ENCODE measurements at regions not wholly inside any gene's neighbourhood (a gene's known extent, or its start where the extent isn't known, plus 50 kb on each side); places are given as distances from the start of the nearest gene placed in this dataset.
"Not testable (repeated sequence)": the region's sequence is repeated elsewhere in the genome, so short reads cannot be mapped to it uniquely, and the experiment has no call there.

DNA sequence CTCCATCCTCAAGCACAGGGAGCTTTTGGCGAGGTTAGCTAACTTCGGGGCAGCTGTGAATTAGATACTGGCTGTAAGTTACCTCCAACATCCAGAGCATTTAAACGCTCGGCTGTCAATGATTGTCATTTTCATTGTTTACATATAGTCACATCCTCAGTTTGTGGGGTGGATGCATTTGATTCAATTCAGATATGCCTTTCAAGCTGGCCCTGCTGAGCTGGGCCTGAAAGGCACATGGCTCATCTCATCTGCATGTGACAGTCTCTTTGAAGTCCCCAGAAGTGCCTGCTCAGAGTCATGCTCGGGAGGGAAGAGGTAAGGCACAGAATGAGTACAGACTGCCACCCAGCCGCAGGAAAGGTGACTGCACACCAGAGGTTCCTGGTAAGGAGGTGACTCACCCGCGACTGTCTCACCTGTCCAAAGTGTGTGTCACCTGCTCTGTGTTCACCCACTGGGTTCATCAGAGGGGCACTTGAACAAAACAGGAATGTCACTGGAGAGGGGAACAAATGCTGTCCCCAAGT, 281.2 kb upstream of the PLGLB2 start:
- DNase-seq, result not testable (repeated sequence)

DNA sequence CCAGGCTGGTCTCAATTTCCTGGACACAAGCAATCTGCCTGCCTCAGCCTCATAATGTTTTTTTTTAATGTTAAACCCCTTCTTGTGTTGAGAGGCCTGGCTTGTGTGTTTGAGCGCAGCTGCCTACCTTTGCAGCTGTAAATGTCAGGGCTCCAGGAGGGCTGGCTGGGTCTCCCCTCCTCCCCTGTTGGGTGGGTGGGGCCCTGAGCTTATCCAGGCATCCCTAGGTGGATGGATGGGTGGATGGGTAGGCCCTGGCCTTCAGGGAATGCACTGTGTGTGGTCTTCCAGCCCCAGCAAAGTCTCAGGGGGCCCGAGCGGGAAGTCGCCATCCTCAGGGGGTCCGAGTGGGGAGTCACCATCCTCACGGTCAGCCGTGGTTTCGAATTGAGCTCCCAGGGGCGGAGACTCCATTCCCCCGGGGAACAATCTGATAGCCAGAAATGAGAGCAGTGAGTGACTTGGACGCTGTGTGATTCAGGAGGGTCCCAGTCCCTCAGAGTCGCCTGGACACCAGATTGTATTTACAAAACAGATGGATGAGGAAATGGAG, 279.4 kb upstream of the PLGLB2 start:
- DNase-seq, result not testable (repeated sequence)

DNA sequence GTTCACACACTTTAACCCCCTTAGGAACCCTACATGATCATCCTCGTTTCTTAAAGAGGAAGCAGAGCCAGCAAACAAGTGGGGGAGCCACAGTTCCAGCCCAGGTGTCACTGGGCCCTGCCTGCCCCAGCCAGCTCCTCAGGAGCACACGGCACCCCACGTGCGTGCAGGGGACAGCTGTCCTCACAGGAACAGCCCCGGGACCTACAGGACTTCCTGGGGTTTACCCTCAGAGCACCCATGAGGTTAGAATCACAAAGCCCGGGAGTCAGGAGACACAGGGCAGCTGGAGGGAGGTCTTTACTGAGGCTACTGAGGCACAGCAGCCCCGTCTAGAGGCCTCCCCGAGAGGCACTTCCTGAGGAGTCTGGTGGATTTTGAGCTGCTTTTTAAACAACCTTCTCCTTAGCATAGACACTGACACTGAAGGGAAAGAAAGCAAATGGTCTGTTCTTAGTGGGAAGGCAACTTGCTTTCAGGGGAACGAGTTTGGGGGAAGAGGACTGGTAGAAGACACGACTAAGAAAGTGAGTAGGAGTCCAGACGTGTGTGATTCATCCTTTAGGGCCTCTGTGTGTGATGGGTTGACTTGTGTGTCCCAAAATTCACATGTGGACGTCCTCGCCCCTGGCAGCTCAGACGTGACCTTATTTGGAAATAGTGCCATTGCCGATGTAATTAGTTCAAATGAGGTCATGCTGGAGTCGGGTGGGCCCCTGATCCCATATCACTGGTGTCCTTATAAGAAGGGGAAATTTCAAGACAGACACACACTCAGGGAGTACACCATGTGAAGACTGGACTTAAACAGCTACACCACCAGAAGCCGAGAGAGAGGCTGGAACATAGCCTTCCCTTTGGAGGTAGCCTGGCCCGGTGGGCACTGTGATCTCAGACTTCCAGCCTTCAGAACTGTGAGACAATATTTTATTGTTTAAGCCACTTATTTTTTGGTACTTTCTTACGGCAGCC, 278.4 kb upstream of the PLGLB2 start:
- DNase-seq, result not testable (repeated sequence)

DNA sequence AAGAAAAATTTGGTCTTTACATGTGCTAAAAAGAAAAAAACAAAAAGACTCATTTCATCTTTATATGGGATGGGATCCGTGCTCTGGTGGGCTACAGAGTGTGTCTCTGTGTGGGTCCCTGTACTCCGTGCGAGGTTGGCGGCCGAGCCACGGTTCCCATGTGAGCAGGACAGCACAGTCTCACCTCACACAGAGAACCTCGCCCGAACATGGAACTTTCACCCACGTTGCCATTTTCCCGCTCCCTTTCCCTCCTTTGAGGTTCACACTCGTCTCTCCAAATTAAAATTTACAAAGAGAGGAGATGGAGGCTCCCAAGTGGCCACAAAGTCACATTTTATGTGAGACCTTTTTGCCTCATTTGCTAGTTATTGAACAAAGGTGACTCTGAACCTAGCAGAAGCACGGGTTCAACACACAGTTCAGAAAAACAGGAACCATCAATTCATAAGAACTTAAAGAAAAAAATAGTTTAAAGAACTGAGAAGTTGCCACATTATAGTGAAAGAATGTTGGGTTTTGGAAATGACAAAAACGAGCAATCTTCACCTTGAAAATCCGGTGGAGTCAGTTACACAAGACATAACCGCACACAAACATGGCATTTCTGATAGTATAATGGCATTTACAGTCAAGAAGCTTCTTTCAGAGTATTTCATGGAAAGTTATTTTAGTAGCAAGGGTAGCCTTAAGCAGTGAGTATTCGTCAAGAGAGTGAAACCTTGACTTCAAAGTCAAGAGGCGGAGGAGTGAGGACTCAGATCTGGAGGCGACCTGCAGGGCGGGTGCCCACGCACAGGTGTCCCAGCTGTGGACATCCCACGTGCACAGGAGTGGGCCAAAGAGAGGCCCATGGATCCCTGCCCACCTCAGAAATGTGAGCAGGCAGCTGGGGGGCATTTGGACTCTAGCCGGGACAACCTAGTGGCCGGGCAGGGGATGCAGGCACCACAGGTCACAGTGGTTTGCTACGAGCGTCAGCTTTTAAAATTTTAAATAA, 277.2 kb upstream of the PLGLB2 start:
- DNase-seq, result not testable (repeated sequence)

DNA sequence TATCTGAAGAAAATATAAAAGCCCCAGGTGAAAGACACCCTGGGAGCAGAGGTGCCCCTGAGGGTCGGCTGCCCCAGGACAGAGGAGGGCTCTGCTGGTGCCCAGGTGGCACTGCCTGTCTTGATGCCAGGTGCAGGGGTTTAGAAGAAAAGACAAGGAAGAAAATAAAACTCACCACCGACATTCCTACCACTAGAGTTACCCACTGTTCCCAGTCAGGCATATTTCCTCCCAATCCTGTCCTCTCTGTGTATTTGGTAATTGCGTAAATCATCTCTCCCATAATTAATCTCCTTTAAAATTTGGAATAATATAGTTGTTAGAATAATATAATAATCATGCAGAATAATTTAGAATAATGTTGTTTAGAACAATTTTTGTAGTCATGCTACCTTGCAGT, 276.4 kb upstream of the PLGLB2 start:
- DNase-seq, result not testable (repeated sequence)

DNA sequence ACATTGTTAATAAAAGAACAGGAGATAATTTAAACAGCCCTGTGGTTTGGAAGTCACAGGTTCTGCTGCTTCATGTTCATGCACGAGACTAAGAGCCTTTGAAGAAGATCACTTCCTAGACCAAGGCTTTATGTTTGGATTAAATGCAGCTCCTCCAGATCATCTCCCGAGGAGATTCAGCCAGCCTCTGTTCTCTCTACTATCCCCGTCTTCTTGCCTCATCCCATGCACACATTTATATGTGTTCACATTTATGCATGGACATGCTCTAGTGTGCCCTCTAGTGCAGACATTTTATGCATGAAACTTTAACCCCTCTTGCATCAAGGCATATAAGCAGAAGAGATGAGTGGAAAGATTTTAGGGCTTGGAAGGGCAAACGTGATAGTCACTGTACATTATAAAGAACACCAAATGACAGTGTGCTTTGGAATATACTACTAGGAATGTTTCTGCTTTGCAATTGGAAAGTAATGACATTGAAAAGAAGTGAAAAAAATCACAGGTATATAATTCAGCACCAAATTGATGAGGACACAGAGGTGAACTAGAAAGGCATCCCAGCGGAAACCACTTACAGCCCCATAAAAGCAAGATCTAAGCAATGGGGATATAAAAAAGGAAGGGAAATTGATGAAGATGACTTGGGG, 271.5 kb upstream of the PLGLB2 start:
- DNase-seq, result not testable (repeated sequence)

DNA sequence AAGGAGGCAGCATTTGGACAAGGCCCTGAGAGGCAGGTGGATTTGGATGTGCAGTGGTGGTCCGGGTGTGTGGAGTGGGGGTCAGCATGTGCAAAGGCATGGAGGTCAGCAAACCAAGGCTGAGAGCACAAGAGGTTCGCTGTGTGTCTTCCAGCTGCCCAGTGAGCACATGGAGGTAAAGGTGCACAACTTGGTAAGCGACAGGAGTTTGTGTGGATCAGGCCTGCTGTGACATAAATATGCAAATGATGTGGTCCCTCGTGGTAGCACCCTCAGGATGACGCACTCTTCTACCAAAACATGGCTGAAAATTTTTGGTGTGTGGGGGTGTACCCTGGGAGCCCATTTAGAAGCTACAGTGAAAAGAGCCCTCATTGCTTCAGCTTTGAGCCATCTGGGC, 271.0 kb upstream of the PLGLB2 start:
- DNase-seq, result not testable (repeated sequence)

DNA sequence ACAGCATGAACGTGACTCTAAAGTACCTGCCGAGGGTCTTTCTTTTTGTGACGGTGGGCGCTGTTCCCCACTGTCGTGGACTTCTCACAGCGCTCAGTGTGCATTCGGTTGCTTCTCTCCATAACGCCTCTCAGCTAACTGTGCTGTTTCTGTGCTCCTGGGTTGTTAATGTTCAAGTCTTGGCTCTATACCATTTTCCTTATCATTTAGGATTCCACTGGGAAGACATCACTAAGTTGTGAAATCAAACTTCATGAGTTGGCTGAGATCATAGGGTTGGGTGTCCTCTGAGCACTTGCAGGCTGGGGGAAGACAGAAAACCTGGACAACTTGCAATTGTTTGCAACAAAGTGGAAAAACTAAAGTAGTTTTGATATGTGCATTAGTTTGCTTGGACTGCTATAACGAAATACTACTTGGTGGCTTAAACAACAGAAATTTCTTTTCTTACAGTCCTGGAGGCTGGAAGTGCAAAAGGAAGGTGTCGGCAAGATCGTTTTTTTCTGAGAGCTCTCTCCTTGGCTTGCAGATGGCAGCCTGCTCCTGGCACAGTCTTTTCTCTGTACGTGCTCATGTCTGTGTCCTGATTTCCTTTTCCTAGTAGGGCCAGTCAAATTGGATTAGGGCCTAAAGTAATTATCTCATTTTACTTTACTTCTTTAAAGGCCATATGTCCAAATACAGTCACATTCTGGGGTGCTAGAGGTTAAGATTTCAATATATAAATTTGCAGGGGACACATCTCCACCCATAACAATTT, 270.0 kb upstream of the PLGLB2 start:
- DNase-seq, result not testable (repeated sequence)

DNA sequence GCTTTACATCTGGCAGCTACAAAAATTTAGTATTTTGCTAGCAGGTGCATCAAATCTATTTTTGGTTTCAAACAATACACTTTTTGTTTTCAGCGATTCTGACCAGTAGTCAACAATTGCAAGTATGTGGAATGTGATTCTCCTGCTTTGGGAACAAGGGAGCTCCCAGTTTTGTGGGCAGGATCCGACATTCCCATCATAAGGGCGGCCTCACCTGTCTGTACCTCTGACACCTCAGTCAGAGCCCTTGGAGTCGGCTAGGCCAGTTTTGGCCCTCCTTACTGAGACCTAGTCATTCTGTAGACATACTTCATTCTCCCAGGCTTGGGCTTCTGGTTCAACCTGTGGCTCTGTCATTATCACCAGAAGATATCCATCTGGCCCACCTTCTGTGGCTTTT, 269.0 kb upstream of the PLGLB2 start:
- DNase-seq, result not testable (repeated sequence)

DNA sequence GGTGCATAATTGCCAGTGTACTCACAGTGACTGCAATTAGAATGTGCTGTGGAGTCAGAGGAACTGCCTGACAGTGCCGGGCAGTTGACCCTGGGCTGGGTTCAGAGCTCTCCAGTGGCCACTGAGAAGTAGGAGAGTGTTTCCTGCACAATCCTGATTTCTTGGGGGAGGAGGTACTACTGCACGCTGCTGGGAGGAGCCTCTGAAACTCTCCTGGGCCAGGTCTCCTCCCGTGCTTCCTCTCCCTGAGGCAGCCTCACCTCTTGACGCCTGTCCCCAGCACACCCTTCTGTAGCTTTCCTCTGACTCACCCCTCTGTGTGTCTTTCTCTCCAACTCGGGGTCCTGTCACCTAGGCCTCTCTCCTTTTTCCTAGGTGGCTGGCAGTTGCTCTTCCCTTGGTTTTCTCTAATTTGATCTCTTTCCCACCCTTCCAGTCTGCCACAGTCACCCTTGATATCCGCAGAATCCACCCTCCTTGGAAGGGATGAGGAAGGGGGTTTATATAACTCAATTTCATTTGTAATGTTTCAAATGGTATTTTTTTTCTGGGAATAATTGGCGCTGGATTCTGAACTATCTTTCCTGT, 264.7 kb upstream of the PLGLB2 start:
- DNase-seq, result not testable (repeated sequence)

DNA sequence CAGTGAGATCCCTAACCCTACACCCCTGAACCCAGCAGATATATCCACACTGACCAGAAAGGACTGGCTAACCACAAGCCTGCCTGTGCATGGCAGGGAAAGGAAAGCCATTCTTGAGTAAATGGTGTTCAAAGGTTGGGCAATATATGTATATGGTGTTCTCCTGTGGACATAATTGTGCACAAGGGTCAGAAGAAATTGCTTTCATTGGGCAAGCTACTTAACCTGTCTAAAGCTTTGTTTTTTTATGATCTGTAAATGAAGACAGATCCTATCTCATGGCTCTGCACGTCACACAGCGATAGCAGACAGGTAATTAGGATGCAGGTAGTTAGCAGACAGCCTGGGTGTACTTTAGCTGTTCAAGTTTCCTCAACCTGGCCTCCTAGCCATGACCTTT, 263.5 kb upstream of the PLGLB2 start:
- DNase-seq, result not testable (repeated sequence)

DNA sequence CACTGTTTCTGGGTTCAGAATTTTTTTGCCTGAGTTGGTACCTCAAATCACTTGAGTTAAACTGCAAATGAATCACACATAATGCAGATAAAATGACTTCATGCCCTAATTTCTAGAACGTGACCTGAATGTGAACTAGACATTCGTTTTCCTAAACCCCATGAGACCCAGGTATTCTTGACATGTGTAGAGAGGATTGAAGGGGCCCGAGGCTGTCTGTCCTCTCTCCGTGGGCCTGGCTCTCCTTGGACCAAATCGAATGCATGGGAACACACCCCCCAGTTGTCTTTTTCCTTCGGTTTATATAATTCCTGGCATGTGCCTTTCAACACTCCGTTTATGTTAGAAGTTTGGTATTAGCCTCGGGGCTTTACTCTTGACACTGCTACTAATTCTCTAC, 262.4 kb upstream of the PLGLB2 start:
- not testable (repeated sequence) for DNase-seq

DNA sequence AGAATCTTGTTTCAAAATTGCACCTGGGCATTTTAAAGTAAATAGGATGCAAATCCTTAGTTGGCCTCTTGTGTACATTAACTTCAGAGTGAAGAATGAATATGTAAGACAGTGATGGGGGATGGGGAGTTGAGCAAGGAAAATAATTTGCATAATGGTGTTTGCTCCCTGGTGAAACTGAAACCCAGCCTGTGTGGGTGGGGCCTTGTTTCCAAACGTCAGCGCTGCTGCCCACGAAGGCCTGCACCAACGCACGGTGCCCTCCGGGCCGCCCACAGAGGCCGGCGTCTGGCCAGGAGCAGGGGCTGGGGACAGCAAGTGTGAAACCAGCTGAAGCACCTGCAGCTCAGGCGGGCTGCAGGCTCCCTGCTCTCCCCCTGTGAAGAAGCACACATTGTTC, 262.0 kb upstream of the PLGLB2 start:
- not testable (repeated sequence) for DNase-seq

DNA sequence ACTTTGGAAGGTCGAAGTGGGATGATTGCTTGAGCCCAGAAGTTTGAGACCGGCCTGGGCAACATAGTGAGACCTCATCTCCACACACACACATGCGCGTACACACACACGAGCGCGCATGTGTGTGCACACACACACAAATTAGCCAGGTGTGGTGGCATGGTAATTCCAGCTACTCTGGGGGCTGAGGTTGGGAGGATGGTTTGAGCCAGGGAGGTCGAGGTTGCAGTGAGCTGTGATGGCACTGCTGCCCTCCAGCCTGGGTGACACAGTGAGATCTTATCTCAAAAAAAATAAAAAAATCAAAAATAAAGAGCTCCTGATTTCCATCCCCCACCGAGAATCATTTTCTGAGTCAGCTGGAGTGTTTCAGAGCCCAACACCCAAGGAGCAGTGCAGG, 261.5 kb upstream of the PLGLB2 start:
- not testable (repeated sequence) for DNase-seq

DNA sequence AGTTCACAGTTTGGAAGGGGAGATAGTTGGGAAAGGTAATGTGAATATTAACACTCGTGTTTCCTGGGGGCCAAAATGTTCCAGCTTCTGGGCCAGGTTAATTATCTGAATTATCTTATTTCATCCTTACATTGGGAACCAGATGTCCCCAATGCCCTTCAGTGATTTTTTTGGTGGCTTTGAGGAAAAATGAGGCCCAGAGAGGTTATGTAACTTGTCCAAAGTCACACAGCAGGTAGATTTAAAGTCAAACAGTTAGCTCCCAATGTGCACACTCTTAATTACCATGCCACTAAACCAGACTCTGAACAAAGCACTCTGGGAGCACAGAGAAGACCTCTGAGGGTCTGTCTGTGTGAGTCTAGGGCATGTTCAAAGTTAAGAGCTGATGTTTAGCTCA, 259.9 kb upstream of the PLGLB2 start:
- not testable (repeated sequence) for DNase-seq

DNA sequence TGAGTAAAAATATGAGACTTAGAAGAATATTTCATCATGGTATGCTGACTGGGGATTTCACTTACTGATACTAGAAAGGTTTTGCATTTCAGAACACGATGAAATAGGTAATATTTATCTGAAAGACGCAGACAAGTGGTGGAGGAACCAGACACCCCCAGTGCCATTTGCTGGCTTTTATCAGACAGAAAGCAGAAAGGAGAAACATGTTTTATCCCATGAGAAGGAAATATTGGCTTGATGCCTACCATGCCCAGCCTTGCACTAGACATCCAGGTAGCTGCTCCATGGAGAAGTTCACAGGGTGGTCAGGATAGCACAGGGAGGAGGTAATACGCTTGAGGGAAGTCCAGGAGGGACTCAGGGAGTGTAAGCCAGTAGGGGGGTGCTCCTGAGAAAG, 258.9 kb upstream of the PLGLB2 start:
- DNase-seq, result not testable (repeated sequence)

DNA sequence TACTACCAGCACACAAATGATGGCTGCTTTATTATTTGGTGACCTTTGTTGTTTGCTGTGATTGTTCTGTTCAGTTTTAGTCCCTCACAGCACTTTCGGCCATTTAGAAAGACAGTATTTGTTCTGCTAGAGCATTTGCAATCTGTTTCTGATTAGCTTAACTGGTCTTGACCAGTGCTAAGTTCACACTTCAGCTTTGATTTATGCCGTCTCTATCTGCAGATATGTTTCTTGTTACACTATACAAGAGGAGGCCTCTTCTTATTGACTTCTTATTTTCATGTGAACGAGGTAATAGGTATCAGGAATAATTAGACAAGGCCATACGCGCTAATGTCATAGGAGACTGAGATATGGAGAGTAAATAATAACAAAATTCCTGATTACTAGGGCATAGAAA, 253.0 kb upstream of the PLGLB2 start:
- not testable (repeated sequence) for DNase-seq

DNA sequence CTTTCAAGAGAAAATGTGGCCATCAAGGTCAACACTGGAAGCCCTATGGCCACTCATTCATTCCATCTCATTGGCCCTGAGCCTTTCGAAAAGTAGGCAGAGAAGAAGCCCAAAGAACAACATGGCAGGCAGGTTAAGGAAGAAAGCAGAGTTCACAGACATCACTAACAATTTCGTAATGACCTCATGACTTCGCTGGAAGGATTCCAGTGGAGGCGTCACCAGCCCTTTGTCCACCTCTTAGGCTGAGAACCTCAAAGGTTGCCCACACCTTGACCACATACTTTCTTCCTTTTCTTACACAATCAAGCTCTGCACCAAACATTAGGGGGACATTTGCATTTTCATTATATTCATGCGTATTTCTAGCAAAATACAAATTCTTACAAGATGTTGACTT, 252.4 kb upstream of the PLGLB2 start:
- not testable (repeated sequence) for DNase-seq

DNA sequence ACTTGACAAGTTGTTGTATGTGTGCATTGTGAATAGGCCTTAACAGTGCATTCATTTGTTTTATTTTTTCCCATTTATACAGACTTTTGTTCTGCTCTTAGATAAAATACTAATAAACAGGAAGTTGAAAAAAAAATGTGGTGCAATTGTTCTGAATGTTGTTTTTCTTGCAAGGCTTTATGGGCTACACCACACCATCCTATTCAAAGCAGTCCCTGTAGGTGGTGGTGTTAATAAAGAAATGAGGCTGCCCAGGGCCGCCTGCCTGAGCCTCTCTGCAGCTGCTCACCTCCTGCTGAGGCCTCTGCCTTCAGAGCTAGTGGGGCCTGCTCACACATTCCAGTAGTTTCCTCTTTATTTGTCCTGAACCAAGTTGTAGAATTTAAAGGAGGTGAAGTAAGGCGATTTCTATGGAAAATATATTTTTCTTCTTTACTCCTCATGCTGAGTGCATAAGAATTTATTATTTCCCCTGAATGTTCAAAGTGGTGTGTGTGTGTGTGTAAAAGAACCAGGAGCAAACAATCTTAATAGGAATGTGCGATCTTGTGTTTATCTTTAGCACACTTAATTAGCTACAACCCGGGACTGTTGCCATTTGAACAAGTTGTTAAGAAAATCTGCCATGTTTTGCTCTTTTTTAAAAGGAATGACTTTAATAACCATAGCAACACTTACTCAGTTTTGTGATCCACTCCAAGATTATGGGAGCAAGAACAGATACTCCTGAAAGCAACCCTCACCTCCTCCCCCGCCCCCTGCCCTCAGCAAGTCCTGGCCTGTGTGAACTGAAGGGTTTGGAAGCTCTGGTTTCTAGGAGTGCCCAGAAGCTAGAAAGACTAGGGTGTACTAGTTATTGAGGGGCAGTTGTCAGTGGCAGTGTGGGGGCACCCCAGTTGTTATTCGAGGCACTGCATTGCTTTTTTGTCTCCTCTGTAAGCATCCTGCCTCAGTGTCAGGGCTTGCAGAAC, 251.6 kb upstream of the PLGLB2 start:
- not testable (repeated sequence) for DNase-seq

DNA sequence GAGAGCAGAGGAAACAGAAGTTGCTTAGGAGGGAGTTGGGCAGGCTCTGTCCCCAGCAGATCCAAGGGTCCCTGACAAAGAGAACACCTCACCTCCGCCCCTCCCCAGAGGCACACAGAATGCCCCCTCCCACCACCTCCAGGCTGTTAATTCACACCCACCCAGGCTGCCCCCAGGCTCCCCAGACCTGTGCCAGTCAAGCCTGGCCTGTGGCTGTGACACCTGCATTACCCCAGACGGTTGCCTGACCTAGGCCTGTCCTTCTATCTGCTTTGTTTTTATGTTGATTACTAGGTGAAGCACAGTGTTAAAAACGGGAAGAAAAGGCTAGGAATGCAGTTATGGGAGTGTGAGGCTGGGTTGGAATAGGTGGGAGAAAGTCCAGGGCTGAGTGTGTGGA, 250.8 kb upstream of the PLGLB2 start:
- DNase-seq, result not testable (repeated sequence)
